ENCODE measurements at regions not wholly inside any gene's neighbourhood (a gene's known extent, or its start where the extent isn't known, plus 50 kb on each side); places are given as distances from the start of the nearest gene placed in this dataset.

- no peak for TF ChIP-seq CTCF (IDR thresholded peaks at IDR 0.05; ENCODE audit: low read length)
- no peak for TF ChIP-seq EZH2 (IDR thresholded peaks at IDR 0.05; ENCODE audit: borderline replicate concordance, low read length)
These were observed 650.9 kb downstream of the HS3ST4 start for GRCh38 chr16:26342621-26343020.
